OCI-LY7 (cell line): ENCODE measurements at regions not wholly inside any gene's neighbourhood (a gene's known extent, or its start where the extent isn't known, plus 50 kb on each side); places are given as distances from the start of the nearest gene placed in this dataset.

ENCODE experiments used
- CTCF ChIP-seq: fragments of 200-600 bp; sonication (generic); conservative IDR thresholded peaks from 2 replicates; pipeline ENCODE4 v1.5.1; 2014; ENCODE audit warnings: mild to moderate bottlenecking, antibody characterized with exemption, low read length, moderate library complexity, mixed read lengths
- EZH2phosphoT487 ChIP-seq: fragments of 200-600 bp; sonication (generic); IDR thresholded peaks from 2 replicates; pipeline ENCODE4 v1.6.1; 2018; ENCODE audit warnings: low read depth, borderline replicate concordance, mild to moderate bottlenecking, mixed run types, antibody characterized with exemption, low read length, moderate library complexity, mixed read lengths

- TF ChIP-seq EZH2phosphoT487 (no peak), CTCF (no peak)
Observed at GRCh38 chr11:121369366-121369765, 76.8 kb downstream of the SC5D start.
